ENCODE measurements at regions not wholly inside any gene's neighbourhood (a gene's known extent, or its start where the extent isn't known, plus 50 kb on each side); places are given as distances from the start of the nearest gene placed in this dataset.

- H3K79me2 ChIP-seq (ENCODE audit: control insufficient read depth, low read length), result no peaks in the 10 kb centered on the region
- no peaks in the 10 kb centered on the region for H3F3A ChIP-seq (ENCODE audit: control insufficient read depth, insufficient read depth)
- H3K36me3 ChIP-seq (ENCODE audit: control insufficient read depth, low read length), result no peaks in the 10 kb centered on the region
- H3K27ac ChIP-seq (ENCODE audit: low read depth, low read length), result no peak overlapping the region
- no peak overlapping the region for H3K4me3 ChIP-seq (ENCODE audit: low read length)
- no peaks in the 10 kb centered on the region for H3K4me1 ChIP-seq (ENCODE audit: control insufficient read depth, low read length)
- H3K9me3 ChIP-seq (ENCODE audit: control insufficient read depth, insufficient read depth, low read length), result no peaks in the 10 kb centered on the region
- TF ChIP-seq, protein P1, sequence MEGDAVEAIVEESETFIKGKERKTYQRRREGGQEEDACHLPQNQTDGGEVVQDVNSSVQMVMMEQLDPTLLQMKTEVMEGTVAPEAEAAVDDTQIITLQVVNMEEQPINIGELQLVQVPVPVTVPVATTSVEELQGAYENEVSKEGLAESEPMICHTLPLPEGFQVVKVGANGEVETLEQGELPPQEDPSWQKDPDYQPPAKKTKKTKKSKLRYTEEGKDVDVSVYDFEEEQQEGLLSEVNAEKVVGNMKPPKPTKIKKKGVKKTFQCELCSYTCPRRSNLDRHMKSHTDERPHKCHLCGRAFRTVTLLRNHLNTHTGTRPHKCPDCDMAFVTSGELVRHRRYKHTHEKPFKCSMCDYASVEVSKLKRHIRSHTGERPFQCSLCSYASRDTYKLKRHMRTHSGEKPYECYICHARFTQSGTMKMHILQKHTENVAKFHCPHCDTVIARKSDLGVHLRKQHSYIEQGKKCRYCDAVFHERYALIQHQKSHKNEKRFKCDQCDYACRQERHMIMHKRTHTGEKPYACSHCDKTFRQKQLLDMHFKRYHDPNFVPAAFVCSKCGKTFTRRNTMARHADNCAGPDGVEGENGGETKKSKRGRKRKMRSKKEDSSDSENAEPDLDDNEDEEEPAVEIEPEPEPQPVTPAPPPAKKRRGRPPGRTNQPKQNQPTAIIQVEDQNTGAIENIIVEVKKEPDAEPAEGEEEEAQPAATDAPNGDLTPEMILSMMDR (IDR thresholded peaks at IDR 0.05; ENCODE audit: low read depth, low read length, poor library complexity, severe bottlenecking), result no peak
- no peak for TF ChIP-seq EZH2phosphoT487 (IDR thresholded peaks at IDR 0.05; ENCODE audit: borderline replicate concordance, low read length)
- H4K20me1 ChIP-seq (ENCODE audit: control insufficient read depth, insufficient read depth, low read depth, low read length), result no peaks in the 10 kb centered on the region
- H3K9me2 ChIP-seq (replicated peaks; ENCODE audit: control insufficient read depth, low read length), result no peaks in the 10 kb centered on the region
- no peaks in the 10 kb centered on the region for H3K27me3 ChIP-seq (ENCODE audit: control insufficient read depth, low read length)
- H3K4me2 ChIP-seq (ENCODE audit: low read length), result no peak overlapping the region
Observed at GRCh38 chr14:86050757-86051156, 520.8 kb downstream of the FLRT2 start.

GRCh38 chr14:86050072-86050683, 520.2 kb downstream of the FLRT2 start:
- no peaks in the 10 kb centered on the region for H3K9me3 ChIP-seq (ENCODE audit: control insufficient read depth, insufficient read depth, low read length)
- H3K4me2 ChIP-seq (ENCODE audit: low read length), result no peak overlapping the region
- H3K4me3 ChIP-seq (ENCODE audit: low read length), result no peak overlapping the region
- H3K27me3 ChIP-seq (ENCODE audit: control insufficient read depth, low read length), result no peaks in the 10 kb centered on the region
- H4K20me1 ChIP-seq (ENCODE audit: control insufficient read depth, insufficient read depth, low read depth, low read length), result no peaks in the 10 kb centered on the region
- H3K4me1 ChIP-seq (ENCODE audit: control insufficient read depth, low read length), result no peaks in the 10 kb centered on the region
- no peaks in the 10 kb centered on the region for H3K36me3 ChIP-seq (ENCODE audit: control insufficient read depth, low read length)
- no peaks in the 10 kb centered on the region for H3F3A ChIP-seq (ENCODE audit: control insufficient read depth, insufficient read depth)
- no peak overlapping the region for H3K27ac ChIP-seq (ENCODE audit: low read depth, low read length)
- H3K9me2 ChIP-seq (replicated peaks; ENCODE audit: control insufficient read depth, low read length), result no peaks in the 10 kb centered on the region
- TF ChIP-seq, protein P1 (IDR thresholded peaks at IDR 0.05; ENCODE audit: low read depth, low read length, poor library complexity, severe bottlenecking), result no peak
- TF ChIP-seq EZH2phosphoT487 (IDR thresholded peaks at IDR 0.05; ENCODE audit: borderline replicate concordance, low read length), result no peak
- H3K79me2 ChIP-seq (ENCODE audit: control insufficient read depth, low read length), result no peaks in the 10 kb centered on the region

- no peak for TF ChIP-seq EZH2phosphoT487 (IDR thresholded peaks at IDR 0.05; ENCODE audit: borderline replicate concordance, low read length)
- TF ChIP-seq, protein P1 (IDR thresholded peaks at IDR 0.05; ENCODE audit: low read depth, low read length, poor library complexity, severe bottlenecking), result no peak
- H3K79me2 ChIP-seq (ENCODE audit: control insufficient read depth, low read length), result no peaks in the 10 kb centered on the region
- H3K4me3 ChIP-seq (ENCODE audit: low read length), result no peak overlapping the region
- no peaks in the 10 kb centered on the region for H4K20me1 ChIP-seq (ENCODE audit: control insufficient read depth, insufficient read depth, low read depth, low read length)
- H3K36me3 ChIP-seq (ENCODE audit: control insufficient read depth, low read length), result no peaks in the 10 kb centered on the region
- no peaks in the 10 kb centered on the region for H3K4me1 ChIP-seq (ENCODE audit: control insufficient read depth, low read length)
- H3K9me3 ChIP-seq (ENCODE audit: control insufficient read depth, insufficient read depth, low read length), result no peaks in the 10 kb centered on the region
- H3K9me2 ChIP-seq (replicated peaks; ENCODE audit: control insufficient read depth, low read length), result no peaks in the 10 kb centered on the region
- no peak overlapping the region for H3K27ac ChIP-seq (ENCODE audit: low read depth, low read length)
- no peak overlapping the region for H3K4me2 ChIP-seq (ENCODE audit: low read length)
- no peaks in the 10 kb centered on the region for H3F3A ChIP-seq (ENCODE audit: control insufficient read depth, insufficient read depth)
- no peaks in the 10 kb centered on the region for H3K27me3 ChIP-seq (ENCODE audit: control insufficient read depth, low read length)
Observed at GRCh38 chr14:86039176-86039575, 509.2 kb downstream of the FLRT2 start.
